CD4-positive, alpha-beta T cell treated with Interleukin-15 for 4 hours (primary cell): ENCODE measurements at regions not wholly inside any gene's neighbourhood (a gene's known extent, or its start where the extent isn't known, plus 50 kb on each side); places are given as distances from the start of the nearest gene placed in this dataset.

Experiments used
- DNase-seq: peaks from one replicate; pipeline ENCODE4 v3.0.0-alpha.2; 2020; ENCODE audit warnings: low spot score

DNA sequence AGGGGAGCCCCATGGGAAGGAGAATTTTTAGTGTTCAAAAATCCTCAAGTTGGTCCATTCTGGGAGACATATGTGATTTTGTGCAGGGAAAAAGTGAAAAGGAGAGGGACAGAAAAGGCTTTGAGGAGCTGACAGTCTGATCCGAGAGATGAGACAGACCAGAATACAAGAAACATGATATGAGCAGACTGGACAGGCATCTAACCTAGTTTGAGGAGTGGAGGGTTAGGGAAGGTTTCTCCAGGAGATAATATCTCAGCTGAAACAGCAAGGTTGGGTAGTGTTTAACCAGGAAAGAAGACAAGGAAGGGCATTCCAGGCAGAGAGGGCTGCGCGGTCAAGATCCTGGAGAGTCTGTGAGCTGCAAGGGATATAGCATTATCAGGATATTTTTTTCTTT lies 101.4 kb upstream of the NCAM1 start:
- no peak for DNase-seq

DNA sequence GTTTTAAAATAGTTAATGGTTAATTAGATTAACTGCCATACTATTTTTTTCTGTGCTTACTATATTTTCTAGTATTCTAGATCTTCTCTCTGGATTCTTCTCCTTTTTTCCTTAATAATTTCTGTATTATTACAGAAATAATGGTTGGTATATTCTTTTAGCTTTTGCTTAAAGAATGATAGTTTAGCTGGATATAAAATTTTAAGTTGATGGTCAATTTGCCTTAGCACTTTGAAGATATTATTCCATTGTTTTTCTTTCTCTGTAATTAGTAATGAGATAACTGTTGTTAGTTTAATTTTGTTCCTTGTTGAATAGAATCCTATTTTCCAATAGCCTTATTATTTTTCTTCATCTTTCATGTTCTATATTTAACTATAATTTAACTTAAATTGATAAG lies 99.9 kb upstream of the NCAM1 start:
- no peak for DNase-seq

DNA sequence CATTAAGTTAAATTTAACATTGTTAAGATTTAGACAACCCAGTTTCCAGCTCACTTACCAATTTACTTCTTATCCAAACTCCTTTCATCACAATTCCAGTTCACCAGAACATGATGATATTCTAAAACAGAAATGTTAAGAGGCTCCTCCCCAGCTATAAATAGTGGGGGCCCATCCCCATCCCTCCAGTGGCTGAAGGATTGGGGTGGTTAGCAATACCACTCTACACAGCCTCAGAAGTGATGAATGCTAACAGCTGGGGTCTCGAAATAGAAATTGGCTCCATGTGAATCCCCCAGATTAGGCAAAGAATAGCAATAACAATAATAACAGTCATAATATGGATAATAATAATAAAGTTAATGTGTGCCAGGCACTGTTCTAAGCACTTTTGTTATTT lies 97.9 kb upstream of the NCAM1 start:
- no peak for DNase-seq

DNA sequence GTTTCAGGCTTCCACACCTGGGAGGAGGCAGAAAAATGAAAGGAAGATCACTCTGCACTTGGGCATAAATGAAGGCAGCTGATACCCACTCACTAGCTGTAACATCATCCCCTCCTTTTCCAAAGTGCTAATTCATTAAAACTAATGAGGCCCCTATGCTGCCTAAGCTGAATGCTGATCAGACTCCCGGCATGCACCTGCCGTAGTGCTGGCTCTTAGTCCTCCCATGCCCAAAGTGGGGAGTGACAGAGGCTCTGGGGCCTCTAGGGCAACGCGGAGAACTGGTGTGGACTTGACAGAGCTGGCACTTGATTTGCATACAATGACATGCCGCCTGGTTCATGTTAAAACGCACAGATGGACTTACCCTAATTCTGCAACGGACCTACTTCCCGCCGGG lies 96.5 kb upstream of the NCAM1 start:
- no peak for DNase-seq

DNA sequence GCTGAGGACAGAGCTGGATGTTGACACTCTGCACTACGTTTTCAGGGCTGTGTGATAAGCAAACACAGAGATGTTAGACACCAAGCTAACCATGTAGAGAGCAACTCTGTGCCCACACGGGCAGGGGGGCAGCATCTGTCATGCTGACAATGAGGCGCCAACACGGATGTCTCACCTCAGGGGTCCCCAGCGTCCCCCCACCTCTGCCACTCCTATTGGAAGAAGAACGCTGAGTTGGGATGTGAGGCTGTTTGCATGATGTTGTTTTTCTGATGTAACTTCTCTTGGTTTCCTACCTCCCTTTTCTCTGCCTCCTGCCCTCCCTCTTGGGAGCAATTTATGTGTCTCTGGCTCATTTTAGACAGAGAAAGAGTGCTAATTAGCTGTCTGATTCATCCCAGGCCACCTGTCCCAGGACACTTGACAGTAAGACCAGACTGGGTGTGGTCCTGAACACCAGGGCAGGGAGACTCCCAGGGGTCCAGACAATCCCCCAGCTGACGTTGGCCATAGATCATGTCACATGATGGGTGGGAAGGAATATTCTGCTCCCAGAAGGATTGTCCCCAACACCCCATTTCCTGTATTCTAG lies 89.2 kb upstream of the NCAM1 start:
- DNase-seq: no peak

DNA sequence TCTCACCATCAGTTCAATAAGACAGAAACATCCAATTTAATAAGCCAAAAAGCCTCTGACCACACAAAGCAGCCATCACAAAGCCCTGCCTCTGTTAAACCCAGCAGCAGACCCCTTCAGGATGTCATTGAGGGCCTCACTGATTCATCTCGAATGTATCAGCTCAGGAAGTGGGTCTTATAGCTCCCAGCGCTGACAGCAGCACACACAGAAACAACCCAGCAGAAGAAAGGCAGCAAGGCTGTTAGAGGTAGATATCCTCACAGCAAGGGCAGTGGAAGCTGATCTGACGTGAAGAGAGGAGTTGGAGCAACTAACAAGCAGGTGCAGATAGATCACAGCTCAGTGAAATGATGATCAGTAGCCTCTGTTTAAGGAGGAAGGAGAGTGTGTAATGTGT lies 86.2 kb upstream of the NCAM1 start:
- no peak for DNase-seq

DNA sequence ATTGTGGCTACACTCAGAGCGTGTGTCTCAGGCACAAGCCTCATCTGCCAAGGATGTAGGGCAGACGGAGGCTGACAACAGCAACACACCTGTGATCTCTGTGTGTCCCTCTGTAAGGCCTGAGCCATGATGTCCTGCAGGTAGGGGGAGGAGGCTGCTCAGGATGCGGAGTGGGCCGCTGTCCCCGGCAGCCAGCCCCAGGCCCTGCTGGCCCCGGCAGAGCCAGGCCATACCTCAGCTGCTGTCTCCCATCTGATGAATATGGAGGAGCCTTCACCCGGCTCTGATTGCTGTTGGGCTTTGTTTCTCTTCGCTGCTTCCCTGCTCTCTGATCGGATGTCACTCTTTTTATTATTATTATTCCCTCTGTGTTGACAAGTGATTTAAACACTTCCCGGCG lies 83.6 kb upstream of the NCAM1 start:
- DNase-seq: no peak

DNA sequence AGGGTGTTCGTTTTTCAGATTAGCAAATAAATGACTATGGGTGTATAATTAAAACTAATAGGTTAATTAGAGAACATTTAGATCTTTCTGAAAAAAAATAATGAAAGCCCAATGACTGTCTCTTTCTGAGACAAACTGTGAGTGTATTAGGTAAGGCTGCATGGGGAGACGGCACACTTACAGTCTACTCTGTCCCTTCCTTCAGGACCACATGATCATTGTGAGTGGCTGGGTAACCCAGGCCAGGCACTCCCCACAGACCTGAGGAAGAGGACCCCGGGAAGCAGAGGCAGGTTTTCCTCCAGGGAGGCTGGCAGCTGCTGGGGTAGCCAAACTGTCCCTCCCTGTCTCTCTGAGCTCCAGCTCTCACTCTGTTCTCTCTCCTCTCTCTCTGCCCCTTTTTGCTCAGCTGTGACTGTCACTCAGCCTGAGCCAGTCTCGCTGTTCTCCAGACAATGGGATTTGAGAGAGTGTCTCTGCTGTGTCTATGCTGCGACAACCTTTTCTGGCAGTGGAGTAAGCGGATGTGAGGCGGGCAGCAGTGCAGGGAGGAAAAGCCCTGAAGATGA lies 83.1 kb upstream of the NCAM1 start:
- DNase-seq: no peak

DNA sequence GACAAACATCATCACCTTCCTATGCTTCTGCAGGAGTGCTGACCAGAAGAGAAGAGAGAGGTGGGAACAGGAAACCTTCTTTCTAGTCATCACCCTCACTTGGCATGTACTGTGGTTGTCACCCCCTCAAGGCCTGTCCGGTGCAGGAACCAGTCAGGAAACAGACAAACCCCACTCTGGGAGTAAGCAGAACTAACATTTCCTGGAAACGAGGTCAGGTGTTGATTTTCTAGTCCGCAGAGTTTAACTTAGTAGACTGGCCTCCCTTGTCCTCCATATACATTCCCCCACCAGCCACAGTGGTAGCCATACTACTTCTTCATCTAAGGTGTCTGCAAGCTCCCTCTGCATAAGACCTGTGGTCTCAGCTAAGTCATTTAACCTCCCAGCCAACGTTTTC lies 80.7 kb upstream of the NCAM1 start:
- DNase-seq: peak; percentile 10

DNA sequence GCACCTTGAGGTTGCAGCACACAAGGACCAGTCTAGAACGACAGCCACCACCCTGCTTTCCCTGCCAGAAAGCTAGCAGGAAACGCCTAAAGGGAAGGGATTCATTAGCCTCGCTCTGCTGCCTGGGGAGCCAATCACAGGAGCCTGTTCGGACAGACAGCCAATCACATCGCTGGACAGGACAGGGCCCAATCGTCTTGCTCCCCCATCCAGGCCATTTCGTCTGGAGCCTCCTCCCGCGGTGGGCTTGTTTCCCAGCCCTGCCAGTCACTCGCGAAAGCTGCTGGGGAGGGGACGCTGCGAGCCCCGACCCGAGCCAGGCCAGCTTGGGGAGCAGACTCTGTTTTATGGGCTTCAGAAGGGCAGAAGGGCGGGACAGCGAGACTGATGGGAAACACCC lies 79.8 kb upstream of the NCAM1 start:
- no peak for DNase-seq

DNA sequence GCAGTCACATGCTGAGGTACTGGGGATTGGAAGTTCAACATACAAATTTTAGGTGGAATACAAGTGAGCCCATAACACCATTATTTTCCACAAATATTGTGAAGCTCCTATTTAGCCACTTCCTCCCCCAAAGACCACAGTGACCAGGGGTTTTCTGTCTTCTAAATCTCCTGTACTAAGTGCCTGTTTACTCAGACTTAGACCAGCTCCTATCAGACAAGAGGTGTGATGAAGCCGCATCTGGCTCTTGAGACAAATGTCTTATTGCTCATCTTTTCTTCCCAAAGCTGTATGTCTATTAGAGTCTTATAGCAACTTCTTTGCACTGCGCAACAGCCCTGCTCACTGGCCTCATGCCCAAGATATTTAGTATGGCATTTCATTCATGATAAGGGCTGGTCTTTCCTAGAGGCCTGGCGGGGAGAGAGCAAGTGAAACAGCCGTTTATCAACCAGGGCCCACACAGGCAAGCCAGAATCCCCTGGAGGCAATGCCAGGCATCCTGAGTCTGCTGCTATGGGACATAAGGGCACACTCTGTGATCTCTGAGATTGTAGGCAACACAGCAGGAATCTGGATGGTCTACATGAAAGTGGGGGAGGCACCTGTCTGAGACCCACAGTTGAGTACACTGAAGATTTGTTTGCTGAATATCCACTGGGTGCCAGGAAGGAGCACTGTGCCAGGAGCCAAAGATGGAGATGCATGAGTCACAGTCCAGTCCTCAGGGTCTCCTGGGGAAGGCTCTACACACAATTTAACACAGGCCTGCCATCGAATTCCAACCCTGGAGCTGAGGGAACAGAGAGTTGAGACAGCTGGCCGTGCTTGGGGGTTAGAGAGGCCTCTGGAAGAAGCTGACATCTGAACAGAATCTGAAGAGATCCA lies 78.5 kb upstream of the NCAM1 start:
- DNase-seq: no peak

DNA sequence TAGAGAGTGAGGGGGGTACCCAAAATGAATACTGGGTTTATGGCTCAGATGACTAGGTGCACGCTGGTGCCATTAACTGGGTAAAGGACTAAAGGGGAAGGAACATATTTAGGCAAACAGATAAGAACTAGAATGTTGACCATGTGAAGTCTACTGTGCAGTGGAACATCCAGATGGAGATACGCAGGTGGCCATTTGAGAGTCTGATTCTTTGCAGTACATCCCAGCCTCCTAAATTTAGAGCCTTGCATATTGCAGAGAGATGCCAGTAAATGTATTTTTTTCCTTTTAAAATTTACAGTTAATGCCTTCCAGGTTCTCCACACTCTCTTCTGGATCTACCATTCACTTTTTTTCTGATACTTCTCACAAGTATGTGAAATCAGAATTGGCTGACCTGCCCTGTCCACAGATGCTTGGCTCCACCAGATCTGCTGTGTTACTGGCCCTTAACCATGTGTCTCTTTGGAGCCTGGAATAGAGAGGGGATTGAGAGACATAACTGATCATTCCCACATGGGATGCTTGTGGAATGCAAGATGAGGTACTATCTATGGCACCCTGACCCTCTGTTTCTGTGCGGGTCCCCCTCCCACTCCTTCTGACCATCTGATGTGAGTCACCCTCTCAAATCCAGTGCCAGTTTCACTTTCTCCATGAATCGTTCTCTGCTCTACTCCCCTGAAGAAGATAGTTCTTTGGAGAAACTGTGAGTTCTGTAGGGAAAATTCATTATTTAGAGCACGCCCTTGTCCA lies 77.0 kb upstream of the NCAM1 start:
- DNase-seq: no peak

DNA sequence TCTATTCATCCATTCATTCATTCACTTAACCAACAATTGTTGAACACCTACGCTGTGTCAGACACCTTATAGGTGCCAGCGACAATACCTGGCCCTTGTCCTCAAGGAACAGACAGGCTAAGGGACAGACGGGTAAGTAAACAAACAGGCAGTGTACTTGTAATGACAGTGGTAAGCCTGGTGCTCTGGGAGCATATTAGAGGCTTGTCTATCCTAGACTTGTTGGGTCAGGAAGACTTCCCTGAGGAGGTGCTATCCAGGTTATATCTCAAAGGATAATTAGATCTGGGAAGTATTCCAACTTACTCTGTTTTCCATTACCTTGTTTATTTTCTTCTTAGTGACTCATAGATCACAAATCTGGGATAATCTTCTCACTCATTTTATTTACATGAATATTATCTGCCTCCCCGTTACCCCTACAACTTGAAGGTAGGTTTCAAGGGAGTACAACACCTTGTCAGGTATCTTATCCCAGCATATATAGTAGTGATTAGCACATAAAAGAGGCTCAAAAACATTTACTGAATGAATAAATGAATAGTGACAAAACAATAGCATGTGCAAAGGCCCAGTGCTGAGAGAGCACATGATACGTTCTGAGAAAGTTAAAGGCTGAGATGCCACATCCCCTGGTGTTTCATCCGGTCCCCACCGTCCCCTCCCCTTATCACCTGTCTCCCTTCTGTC lies 75.3 kb upstream of the NCAM1 start:
- DNase-seq: no peak

DNA sequence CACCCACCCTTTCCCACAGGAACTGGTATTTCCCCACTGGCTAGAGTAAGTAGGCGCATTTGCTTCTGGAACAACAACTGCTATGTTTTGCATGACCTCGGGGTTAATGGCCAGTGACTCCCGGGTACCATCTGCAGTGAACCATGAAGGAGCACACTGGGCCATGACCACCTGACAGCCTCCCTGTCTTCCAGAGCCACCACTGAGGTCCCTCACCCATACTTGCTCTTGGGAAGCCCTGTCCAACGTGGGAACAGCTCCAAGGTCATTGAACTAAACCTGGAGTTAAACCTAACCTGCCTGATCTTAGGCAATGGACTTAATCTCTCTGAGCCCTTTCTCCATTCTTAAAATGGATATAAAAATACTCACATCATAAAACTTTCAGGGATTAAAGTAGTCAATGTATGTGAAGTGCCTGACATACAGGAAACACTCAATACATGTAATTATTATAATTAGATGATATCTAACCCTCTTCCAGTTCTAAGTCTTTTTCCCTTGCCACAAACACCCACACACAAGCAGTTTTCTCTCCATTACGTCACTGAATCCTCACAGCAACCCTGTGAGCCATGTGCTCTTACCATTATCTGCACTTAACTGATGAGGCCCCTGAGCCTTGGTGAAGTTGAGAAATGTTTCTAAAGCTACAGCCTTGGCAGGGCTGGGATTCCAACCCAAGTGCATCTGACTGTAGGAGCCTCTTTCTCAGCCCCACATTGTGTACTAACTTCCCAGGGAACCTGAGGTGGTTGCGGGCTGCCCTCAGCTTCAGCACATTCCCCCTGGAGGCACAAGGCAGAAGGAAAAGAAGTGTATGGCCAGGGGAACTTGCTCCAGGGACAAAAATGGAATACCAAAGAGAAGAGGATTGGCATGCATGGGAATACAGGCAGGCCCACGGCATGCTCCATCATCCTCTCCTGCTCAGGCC lies 74.5 kb upstream of the NCAM1 start:
- DNase-seq: no peak

DNA sequence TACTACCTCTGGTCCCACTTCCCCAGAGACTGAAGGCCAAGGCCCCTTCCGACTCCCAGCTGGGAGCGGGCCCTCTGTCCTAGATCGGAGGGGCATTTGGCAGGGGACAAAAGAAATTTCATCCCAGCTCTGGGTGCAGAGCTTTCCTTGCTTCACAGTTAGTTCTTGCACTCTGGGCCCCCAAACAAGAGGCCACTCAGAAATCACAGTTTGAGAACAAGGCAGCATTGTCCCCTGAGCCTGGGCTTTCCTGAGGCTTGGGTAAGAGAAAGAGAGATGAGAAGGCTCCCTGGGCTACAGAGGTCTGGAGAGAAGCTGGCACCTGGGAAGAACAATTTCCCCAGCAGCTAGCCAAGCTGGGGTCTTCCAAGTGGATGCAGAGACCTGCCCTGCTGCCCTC lies 71.8 kb upstream of the NCAM1 start:
- no peak for DNase-seq

DNA sequence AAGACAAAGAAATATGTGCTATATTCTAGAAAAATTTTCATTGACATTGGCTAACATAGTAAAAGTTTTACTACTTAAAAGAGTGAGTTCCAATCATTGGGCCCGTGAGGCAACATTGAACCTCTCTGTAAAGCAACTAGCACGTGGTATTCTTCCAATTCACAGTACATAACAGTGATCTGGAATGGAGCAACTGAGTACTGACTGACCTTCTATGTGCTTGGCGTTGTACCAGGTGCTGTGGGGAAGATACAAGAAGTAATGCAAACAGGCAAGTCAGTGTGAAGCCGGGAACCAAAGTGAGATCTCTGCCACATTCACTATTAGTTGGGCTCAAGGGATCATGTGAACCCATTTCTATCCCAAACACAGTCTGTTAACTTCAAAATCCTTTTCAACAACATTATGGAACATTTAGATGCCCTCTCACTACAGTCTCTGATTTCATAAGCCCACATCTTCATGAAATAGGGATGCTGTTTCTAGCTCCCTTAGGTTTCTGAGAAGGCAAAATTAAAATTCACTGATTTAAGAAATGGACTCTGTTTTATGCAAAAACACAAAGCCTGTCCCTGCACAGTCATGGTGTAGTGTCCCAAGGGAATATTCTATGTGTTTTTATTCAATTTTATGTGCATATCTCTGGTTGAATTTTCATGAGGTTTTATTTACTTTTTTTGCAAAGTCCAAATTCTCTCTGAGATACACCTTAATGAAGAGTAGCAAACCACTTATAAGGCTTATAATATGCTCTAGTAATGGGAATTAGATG lies 61.8 kb upstream of the NCAM1 start:
- no peak for DNase-seq

DNA sequence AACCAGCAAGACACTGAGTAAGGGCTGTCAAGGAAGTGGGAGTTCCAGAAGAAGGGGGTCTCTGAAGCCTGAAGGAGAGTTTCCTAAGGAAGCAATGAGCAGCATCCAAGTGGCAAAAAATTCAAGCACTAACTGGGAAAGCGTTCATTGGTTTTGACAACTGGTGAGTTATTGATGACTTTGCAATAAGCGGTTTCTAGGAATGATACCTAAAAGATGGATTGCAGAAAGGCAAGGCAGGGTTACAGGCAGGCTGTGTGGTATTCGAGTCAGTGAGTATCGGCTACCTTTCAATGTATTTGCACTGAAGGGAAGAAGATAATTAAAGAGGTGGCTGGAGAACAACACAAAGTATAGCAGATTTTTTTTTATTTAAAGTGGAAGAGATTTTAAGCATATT lies 59.3 kb upstream of the NCAM1 start:
- DNase-seq: no peak

DNA sequence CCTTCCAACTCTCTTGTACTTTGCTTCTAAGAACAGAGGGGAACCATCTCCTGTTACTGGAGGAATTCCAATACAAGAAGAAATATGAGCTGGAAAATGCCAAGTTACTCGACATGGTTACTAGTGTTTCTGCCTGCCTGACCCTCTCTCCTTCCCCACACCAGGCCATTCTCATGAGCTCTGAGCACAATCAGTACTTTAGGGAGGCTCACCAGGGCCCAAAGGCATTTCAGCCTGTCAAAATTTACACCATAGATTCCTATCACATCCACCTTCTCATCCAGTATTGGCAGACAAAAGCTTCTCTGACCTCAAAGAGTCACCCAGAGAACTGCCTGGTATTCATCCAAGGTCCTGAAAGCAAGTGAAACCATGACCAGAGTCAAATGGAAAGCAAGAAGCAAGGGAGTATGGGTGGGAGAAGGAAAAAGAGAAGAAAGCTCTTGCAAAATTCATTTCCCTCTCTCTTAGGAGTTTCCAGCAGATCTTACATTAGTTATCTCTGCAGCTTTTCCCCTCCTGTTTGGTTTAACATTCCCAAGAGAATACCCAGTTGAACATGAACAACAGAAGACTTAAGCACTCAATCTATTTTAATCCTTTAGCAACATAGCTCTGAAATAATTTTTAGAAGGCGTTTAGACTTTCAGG lies 58.7 kb upstream of the NCAM1 start:
- no peak for DNase-seq

DNA sequence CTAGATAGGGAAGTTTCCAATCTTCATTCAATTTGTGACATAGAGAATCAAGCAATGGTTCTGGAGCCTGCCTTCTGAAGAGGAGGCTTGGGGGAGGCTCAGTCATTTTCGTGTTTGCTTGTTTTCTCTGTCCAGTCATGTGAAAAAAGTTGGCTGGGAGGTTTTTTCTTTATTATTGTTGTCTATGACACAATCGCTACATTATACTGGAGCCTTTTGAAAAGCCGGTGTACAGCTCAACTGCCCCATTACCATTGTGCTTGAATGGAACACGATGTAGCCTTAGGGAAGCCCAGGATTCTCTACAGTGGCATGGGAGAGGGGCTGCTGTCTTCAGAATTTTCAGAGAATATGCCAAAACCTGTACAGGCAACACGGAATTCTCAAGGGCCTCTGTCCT lies 57.9 kb upstream of the NCAM1 start:
- no peak for DNase-seq

DNA sequence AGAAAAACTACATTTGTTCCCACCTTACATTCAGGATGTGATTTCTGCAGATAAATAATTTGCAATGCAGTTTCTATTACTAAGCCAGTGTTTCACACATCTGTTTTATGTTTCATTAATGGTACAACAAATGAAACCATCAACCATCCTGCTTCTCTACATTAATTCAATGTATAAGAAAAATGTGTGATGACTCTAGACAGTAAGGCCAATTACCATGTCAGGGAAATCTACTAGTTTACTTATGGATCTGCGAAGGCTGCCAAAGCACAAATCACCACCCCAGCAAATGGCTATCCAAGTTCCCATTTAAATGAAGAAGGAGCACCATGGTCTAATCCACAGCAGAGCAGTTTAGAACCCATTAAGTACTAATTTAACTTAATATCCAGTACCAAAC lies 50.1 kb upstream of the NCAM1 start:
- DNase-seq: no peak
